ENCODE measurements at regions not wholly inside any gene's neighbourhood (a gene's known extent, or its start where the extent isn't known, plus 50 kb on each side); places are given as distances from the start of the nearest gene placed in this dataset.

DNA sequence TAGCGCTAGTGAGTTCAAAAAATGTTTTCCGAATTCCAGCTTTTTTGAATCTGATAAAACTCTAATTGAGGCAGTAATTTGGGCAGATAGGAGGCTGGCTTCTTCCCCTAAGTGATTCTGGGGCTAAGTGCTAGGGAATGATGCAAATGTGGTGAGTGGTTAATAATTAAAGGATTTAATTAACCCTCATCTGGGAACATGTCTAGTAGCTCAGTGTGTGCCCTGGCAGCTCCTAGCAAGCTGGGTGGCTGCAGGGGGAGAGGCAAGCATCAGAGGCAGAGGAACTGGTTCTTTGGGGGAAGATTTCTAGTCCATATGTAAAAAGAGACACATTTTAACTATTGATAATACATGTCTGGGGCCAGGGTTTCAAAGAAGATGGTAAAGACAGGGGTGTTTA lies 354.5 kb downstream of the WDR11 start:
- TF ChIP-seq, protein P1, sequence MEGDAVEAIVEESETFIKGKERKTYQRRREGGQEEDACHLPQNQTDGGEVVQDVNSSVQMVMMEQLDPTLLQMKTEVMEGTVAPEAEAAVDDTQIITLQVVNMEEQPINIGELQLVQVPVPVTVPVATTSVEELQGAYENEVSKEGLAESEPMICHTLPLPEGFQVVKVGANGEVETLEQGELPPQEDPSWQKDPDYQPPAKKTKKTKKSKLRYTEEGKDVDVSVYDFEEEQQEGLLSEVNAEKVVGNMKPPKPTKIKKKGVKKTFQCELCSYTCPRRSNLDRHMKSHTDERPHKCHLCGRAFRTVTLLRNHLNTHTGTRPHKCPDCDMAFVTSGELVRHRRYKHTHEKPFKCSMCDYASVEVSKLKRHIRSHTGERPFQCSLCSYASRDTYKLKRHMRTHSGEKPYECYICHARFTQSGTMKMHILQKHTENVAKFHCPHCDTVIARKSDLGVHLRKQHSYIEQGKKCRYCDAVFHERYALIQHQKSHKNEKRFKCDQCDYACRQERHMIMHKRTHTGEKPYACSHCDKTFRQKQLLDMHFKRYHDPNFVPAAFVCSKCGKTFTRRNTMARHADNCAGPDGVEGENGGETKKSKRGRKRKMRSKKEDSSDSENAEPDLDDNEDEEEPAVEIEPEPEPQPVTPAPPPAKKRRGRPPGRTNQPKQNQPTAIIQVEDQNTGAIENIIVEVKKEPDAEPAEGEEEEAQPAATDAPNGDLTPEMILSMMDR (IDR thresholded peaks at IDR 0.05; ENCODE audit: low read depth, low read length), result no peak
- TF ChIP-seq, protein P2, sequence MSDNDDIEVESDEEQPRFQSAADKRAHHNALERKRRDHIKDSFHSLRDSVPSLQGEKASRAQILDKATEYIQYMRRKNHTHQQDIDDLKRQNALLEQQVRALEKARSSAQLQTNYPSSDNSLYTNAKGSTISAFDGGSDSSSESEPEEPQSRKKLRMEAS (IDR thresholded peaks at IDR 0.05; ENCODE audit: low read depth, low read length), result no peak
- no peak for TF ChIP-seq POLR2A (IDR thresholded peaks at IDR 0.05; ENCODE audit: extremely low read depth, insufficient read length)
